GM12872 (cell line): ENCODE measurements at regions not wholly inside any gene's neighbourhood (a gene's known extent, or its start where the extent isn't known, plus 50 kb on each side); places are given as distances from the start of the nearest gene placed in this dataset.

Experiments
- CTCF ChIP-seq: IDR thresholded peaks from 3 replicates; pipeline ENCODE4 v1.5.1; 2011; ENCODE audit warnings: low read depth, mild to moderate bottlenecking, low read length, moderate library complexity; ENCODE audit not compliant: insufficient read depth

- no peak for TF ChIP-seq CTCF
Measured at GRCh38 chr2:118223511-118223991, 135.3 kb downstream of the INSIG2 start.

- TF ChIP-seq CTCF = no peak
Measured at GRCh38 chr2:118222672-118223421, 134.6 kb downstream of the INSIG2 start.

DNA sequence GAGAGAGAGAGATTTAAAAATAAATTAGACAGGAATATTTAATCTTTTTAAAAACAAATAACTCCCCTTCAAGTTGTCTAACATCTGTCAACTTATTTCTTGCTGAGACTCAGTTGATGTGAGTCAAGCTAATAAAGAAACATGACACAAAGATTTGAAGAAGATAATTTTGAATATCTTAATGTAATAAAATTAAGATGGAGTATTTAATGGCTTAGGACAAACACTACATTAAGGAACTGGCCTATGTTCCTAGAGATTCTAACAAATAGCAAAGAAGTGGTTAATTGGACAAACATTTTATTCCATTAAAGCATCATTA is 134.0 kb downstream of the INSIG2 start:
- TF ChIP-seq CTCF = no peak

DNA sequence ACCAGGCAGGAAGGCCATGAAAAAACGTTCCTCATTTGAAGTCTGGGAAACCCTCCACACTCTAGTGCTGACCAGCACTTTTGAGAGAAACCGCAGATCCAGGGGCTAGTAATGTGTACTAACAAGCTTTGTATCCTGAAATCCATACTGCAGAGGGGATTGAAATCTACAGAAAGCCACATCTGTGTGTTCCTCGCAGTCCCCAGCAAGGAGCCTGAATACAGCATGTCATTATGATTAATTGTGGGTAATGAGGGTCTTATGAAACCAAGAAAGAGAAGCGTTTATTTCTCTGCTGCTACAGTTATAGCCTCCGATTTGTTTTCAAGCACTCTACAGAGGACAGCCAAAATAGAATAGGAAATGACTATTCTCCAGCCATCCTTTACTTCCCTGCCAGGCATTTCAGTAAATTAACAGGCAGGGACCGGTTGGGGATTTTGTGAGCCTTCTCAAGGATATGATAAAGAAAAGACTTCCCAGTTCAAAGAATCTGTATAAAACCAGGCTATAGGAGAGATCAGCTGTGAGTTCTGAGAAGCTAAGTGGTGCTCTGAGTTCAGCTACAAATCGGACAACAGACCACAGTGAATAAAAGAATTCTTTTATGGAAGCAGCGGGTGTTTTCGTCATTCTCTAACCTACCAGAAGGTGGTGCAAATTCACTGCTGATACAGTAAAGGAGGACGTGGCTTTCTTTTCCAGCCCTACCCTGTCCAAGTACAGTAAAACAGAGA is 133.4 kb downstream of the INSIG2 start:
- TF ChIP-seq CTCF = peak; percentile 71

DNA sequence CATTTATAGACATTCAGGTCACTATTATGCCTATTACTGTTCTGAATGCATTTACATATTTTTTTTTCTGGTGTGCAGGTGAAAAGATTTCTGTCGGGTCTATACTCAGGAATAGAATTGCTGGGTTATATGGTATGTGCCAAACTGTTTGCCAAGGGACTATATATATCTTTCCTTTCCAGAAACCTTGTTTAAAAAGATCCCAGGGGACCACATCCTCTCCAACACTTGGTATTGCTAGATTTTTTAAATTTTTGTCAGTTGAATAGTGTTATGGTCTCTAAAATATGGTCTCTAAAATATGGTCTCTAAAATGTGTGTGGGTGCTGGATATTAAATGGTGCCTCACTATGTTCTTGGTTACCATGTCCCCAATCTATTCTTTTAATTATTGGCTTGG is 131.3 kb downstream of the INSIG2 start:
- no peak for TF ChIP-seq CTCF

- no peak for TF ChIP-seq CTCF
Measured at GRCh38 chr2:118216224-118216623, 128.0 kb downstream of the INSIG2 start.

DNA sequence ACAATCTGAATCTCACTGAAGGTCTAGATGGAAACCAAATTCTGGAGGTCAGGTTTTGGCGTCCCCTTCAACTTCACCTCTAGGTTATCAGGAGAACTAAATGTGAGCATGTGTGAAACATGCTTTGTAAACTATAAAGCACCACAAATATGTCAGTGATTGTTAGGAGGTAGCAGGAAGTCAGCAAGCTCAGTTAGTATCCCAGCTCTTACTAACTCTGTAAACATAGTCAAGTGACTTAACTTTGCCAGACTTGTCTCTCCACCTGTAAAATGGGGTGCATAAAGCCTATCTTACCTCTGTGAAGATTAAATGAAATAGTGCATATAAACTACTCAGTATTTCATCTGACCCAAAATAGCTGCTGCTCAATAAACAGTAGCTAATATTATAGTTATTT is 121.5 kb downstream of the INSIG2 start:
- TF ChIP-seq CTCF = no peak
